ENCODE measurements at regions not wholly inside any gene's neighbourhood (a gene's known extent, or its start where the extent isn't known, plus 50 kb on each side); places are given as distances from the start of the nearest gene placed in this dataset.

- no peak for FAIRE-seq
- RAD21 ChIA-PET (ENCODE audit: unreplicated experiment), result no interaction called here
Observed at GRCh38 chr3:104101736-104102135, 1265.0 kb upstream of the ALCAM start.

More at GRCh38 chr3:104101736-104102135, 1265.0 kb upstream of the ALCAM start:
- ATAC-seq (no peak), DNase-seq (ENCODE audit: low read depth, low spot score) (no peak)
- TF ChIP-seq MXI1 (IDR thresholded peaks at IDR 0.05; ENCODE audit: low read depth, low read length), result no peak
- TF ChIP-seq RELB (IDR thresholded peaks at IDR 0.05; ENCODE audit: low read depth), result no peak
- TF ChIP-seq ZNF274 (IDR thresholded peaks at IDR 0.05; ENCODE audit: insufficient read depth, insufficient read length), result no peak
- no peak for TF ChIP-seq SMAD1 (IDR thresholded peaks at IDR 0.05; ENCODE audit: low read depth, partially characterized antibody)
- no peak for TF ChIP-seq CHD2 (IDR thresholded peaks at IDR 0.05; ENCODE audit: borderline replicate concordance, low read depth, low read length)
- no peak for TF ChIP-seq ELK1 (IDR thresholded peaks at IDR 0.05; ENCODE audit: low read depth, low read length)
- no peak for TF ChIP-seq RCOR1 (conservative IDR thresholded peaks at IDR 0.05; ENCODE audit: low read depth, low read length)
- no peak for TF ChIP-seq BHLHE40 (IDR thresholded peaks at IDR 0.05; ENCODE audit: borderline replicate concordance in 1 of 2, low read depth in 2 of 2, low read length in 1 of 2)
- no peak for TF ChIP-seq MEF2B (IDR thresholded peaks at IDR 0.05; ENCODE audit: partially characterized antibody, poor library complexity, severe bottlenecking)
- TF ChIP-seq PAX5 (IDR thresholded peaks at IDR 0.05; ENCODE audit: borderline replicate concordance, low read depth, low read length), result no peak
- TF ChIP-seq JUNB (IDR thresholded peaks at IDR 0.05), result no peak
- TF ChIP-seq ESRRA (IDR thresholded peaks at IDR 0.05; ENCODE audit: low read length), result no peak
- no peak for TF ChIP-seq ZNF217 (IDR thresholded peaks at IDR 0.05)
- no peak for TF ChIP-seq POLR2A (IDR thresholded peaks at IDR 0.05; ENCODE audit: low read depth, low read length)
- TF ChIP-seq NBN (IDR thresholded peaks at IDR 0.05), result no peak
- TF ChIP-seq KAT2A (conservative IDR thresholded peaks at IDR 0.05; ENCODE audit: control insufficient read depth, low read depth, low read length), result no peak
- no peak for TF ChIP-seq FOS (IDR thresholded peaks at IDR 0.05; ENCODE audit: borderline replicate concordance, extremely low read depth, insufficient read length)
- no peaks in the 10 kb centered on the region for H4K20me1 ChIP-seq (ENCODE audit: control insufficient read depth, insufficient read depth)
- WGBS (ENCODE audit: insufficient coverage, insufficient replicate concordance, low lambda C conversion rate, missing lambda C conversion rate), result 13% methylated on average over 1 of the region's 1 CpG
- no peaks in the 10 kb centered on the region for H3K79me2 ChIP-seq (ENCODE audit: control insufficient read depth, insufficient read depth, low read length)
- ChIA-PET POLR2A (no interaction called here), CTCF (interaction anchor here (1.0 to 2.0 kb wide), 13 partner anchors 8 to 215 kb away, joined by 3 to 10 read pairs (median 4); no protein-coding TSS in a partner anchor), SMC1A (ENCODE audit: uncharacterized antibody, unreplicated experiment) (no interaction called here)
- no peaks in the 10 kb centered on the region for H3K36me3 ChIP-seq (ENCODE audit: control insufficient read depth in 2 of 2, insufficient read depth in 2 of 2, low read length in 1 of 2)
- no peak overlapping the region for H3K9ac ChIP-seq (ENCODE audit: control insufficient read depth, insufficient read depth, low read length)
- H3K27ac ChIP-seq (ENCODE audit: control insufficient read depth, insufficient read depth), result no peak overlapping the region
- no peak overlapping the region for H2AFZ ChIP-seq (ENCODE audit: control insufficient read depth, low read depth, low read length)
- in situ Hi-C loops (cut with MboI), result loop anchor here (25.0 kb wide), 1 partner anchor 1411 kb away; no protein-coding TSS in a partner anchor
- no peak overlapping the region for H3K4me3 ChIP-seq
- no peaks in the 10 kb centered on the region for H3K4me1 ChIP-seq (ENCODE audit: control insufficient read depth, insufficient read depth, low read length)
- no peaks in the 10 kb centered on the region for H3K27me3 ChIP-seq (replicated peaks in 1 of 2; ENCODE audit: control insufficient read depth in 2 of 2, insufficient read depth in 2 of 2, low read length in 1 of 2)
- intact Hi-C loops (cut with micrococcal nuclease; ENCODE audit: unreplicated experiment), result loop anchor here (5.0 kb wide), 1 partner anchor 1266 kb away; the partner anchor contains the start of gene ALCAM
- BruUV-seq (replicated peaks), result no TSS peak
- no peak overlapping the region for H3K4me2 ChIP-seq (ENCODE audit: control insufficient read depth, insufficient read depth)
- H3K9me3 ChIP-seq (replicated peaks; ENCODE audit: control insufficient read depth, insufficient read depth, low read length), result no peaks in the 10 kb centered on the region
